ENCODE measurements at regions not wholly inside any gene's neighbourhood (a gene's known extent, or its start where the extent isn't known, plus 50 kb on each side); places are given as distances from the start of the nearest gene placed in this dataset.

DNA sequence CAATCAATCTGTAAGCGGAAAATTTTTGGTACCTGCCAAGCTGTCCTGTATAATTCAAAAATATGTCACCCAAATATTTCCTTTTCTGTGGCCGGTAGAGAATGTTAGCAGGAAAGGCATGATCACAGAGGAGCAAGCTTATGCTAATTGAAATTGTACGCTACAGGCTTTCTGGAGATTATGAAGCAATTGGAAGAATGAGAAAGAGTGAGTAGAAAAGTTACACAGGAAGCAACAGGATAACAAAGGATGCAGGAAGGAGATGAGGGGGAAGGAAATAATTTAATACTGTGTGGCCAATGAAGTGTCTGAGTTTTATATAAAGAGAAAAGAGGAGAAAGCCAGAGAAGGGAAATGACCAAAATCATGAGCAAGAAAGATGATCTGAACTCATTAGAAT is 627.2 kb upstream of the STXBP6 start:
- ChIA-PET POLR2A (no interaction called here), CTCF (no interaction called here)
- Histone ChIP-seq H3K27me3 (ENCODE audit: control insufficient read depth, insufficient read depth, low read length) (no peaks in the 10 kb centered on the region), H3K36me3 (ENCODE audit: control insufficient read depth, insufficient read depth, low read length) (no peaks in the 10 kb centered on the region), H3K4me3 (ENCODE audit: low read depth, low read length) (no peak overlapping the region)
- no peak for DNase-seq (ENCODE audit: low read depth)
- TF ChIP-seq, protein P1, sequence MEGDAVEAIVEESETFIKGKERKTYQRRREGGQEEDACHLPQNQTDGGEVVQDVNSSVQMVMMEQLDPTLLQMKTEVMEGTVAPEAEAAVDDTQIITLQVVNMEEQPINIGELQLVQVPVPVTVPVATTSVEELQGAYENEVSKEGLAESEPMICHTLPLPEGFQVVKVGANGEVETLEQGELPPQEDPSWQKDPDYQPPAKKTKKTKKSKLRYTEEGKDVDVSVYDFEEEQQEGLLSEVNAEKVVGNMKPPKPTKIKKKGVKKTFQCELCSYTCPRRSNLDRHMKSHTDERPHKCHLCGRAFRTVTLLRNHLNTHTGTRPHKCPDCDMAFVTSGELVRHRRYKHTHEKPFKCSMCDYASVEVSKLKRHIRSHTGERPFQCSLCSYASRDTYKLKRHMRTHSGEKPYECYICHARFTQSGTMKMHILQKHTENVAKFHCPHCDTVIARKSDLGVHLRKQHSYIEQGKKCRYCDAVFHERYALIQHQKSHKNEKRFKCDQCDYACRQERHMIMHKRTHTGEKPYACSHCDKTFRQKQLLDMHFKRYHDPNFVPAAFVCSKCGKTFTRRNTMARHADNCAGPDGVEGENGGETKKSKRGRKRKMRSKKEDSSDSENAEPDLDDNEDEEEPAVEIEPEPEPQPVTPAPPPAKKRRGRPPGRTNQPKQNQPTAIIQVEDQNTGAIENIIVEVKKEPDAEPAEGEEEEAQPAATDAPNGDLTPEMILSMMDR (IDR thresholded peaks at IDR 0.05; ENCODE audit: insufficient read depth, low read depth, low read length): no peak

DNA sequence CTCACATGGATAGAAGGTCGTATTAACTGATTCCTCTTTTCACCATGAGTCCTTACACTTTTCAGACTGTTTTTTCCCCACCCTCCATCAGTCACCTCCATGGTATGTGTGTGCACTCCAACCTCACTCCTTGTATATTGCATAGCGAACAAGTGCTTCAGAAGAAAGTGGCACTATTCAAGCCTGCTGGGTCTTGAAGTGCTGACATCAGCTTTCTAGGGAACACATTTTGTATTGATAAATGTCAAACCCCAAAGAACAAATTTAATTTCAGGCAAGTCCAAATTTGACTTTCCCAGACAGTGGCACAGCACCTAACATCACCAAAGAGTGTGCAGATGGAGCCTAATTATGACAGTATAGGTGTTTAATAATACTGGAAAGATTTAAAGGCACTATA is 617.4 kb upstream of the STXBP6 start:
- no peak for DNase-seq (ENCODE audit: low read depth)
- TF ChIP-seq, protein P1 (IDR thresholded peaks at IDR 0.05; ENCODE audit: insufficient read depth, low read depth, low read length): no peak
- no peaks in the 10 kb centered on the region for H3K27me3 ChIP-seq (ENCODE audit: control insufficient read depth, insufficient read depth, low read length)
- H3K36me3 ChIP-seq (ENCODE audit: control insufficient read depth, insufficient read depth, low read length): no peaks in the 10 kb centered on the region
- ChIA-PET CTCF (no interaction called here), POLR2A (no interaction called here)
- H3K4me3 ChIP-seq (ENCODE audit: low read depth, low read length): no peak overlapping the region

DNA sequence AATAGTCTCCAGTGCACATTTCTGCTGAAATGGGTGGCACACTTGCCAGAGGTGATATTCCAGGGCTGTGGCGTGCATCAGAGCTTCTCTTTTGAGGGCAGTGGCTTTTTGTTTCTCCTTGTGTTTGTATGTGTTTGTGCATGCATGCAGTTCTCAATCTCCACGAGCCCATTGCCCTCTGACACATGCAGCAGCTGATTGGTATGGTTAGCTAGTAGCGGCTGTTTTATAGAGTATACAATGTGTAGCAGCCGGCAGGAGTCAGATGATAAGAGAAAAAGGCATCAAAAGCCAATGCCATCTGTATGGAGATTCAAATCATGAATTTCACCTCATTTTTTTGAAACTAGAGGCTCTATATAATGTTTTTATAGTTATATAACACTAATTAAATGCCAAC is 616.9 kb upstream of the STXBP6 start:
- ChIA-PET POLR2A (no interaction called here), CTCF (no interaction called here)
- Histone ChIP-seq H3K4me3 (ENCODE audit: low read depth, low read length) (no peak overlapping the region), H3K36me3 (ENCODE audit: control insufficient read depth, insufficient read depth, low read length) (no peaks in the 10 kb centered on the region), H3K27me3 (ENCODE audit: control insufficient read depth, insufficient read depth, low read length) (no peaks in the 10 kb centered on the region)
- no peak for DNase-seq (ENCODE audit: low read depth)
- TF ChIP-seq, protein P1 (IDR thresholded peaks at IDR 0.05; ENCODE audit: insufficient read depth, low read depth, low read length): no peak

DNA sequence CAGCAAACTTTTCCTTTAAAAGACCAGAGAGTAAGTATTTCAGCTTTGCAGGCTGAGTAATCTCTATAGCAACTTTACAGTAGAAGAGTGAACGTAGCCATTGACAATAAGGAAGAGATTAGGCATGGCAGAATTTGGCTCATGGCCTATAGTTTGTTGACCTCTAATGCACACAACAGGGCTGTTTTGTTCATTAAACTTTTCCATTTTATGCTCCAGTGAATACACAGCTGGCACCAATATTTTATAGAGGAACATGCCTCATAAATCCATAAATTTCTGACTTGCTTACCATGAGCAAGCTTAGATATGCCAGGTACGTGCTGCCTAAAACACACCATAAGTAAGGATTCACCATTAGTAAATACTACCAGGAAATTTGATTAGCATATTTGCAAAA is 609.0 kb upstream of the STXBP6 start:
- ChIA-PET CTCF (interaction anchor here (1.2 kb wide), 1 partner anchor 48 kb away, joined by 4 read pairs; no protein-coding TSS in a partner anchor), POLR2A (no interaction called here)
- DNase-seq (ENCODE audit: low read depth): no peak
- Histone ChIP-seq H3K4me3 (ENCODE audit: low read depth, low read length) (no peak overlapping the region), H3K27me3 (ENCODE audit: control insufficient read depth, insufficient read depth, low read length) (no peaks in the 10 kb centered on the region), H3K36me3 (ENCODE audit: control insufficient read depth, insufficient read depth, low read length) (no peaks in the 10 kb centered on the region)
- TF ChIP-seq, protein P1 (IDR thresholded peaks at IDR 0.05; ENCODE audit: insufficient read depth, low read depth, low read length): no peak

DNA sequence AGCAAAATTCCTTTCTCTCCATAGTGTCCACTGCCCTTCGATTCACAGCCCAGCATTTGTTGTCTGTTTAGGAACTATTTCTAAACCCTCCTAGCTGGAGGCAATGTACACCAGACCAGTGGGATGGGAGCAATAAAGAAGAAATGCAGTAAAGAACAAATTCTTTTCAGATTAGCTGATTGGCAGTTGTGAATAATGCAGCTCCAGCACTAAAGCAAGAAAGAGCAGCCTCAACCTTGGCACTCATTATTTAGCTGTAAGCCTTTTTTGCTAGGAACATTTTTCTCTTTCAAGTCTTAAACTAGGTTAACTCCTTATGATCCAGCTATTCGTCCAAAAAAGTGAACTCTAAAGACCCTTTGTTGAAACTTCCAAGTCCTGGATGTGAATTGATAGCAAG is 580.5 kb upstream of the STXBP6 start:
- H3K27me3 ChIP-seq (ENCODE audit: control insufficient read depth, insufficient read depth, low read length): no peaks in the 10 kb centered on the region
- no peak overlapping the region for H3K4me3 ChIP-seq (ENCODE audit: low read depth, low read length)
- POLR2A ChIA-PET: no interaction called here
- TF ChIP-seq, protein P1 (IDR thresholded peaks at IDR 0.05; ENCODE audit: insufficient read depth, low read depth, low read length): no peak
- CTCF ChIA-PET: no interaction called here
- no peaks in the 10 kb centered on the region for H3K36me3 ChIP-seq (ENCODE audit: control insufficient read depth, insufficient read depth, low read length)
- no peak for DNase-seq (ENCODE audit: low read depth)
